ENCODE measurements at regions not wholly inside any gene's neighbourhood (a gene's known extent, or its start where the extent isn't known, plus 50 kb on each side); places are given as distances from the start of the nearest gene placed in this dataset.
"Not testable (repeated sequence)": the region's sequence is repeated elsewhere in the genome, so short reads cannot be mapped to it uniquely, and the experiment has no call there.

GRCh38 chr21:5149222-5149621 is 5372.2 kb upstream of the TPTE start:
- H3K4me3 Mint-ChIP-seq; H3K4me1 Mint-ChIP-seq; H3K9me3 Mint-ChIP-seq; DNase-seq (ENCODE audit: low spot score in 2 of 2, unreplicated experiment in 2 of 2); H3K27me3 Mint-ChIP-seq (ENCODE audit: low read depth); H3K36me3 Mint-ChIP-seq; H3K27ac Mint-ChIP-seq: not testable (repeated sequence)

DNA sequence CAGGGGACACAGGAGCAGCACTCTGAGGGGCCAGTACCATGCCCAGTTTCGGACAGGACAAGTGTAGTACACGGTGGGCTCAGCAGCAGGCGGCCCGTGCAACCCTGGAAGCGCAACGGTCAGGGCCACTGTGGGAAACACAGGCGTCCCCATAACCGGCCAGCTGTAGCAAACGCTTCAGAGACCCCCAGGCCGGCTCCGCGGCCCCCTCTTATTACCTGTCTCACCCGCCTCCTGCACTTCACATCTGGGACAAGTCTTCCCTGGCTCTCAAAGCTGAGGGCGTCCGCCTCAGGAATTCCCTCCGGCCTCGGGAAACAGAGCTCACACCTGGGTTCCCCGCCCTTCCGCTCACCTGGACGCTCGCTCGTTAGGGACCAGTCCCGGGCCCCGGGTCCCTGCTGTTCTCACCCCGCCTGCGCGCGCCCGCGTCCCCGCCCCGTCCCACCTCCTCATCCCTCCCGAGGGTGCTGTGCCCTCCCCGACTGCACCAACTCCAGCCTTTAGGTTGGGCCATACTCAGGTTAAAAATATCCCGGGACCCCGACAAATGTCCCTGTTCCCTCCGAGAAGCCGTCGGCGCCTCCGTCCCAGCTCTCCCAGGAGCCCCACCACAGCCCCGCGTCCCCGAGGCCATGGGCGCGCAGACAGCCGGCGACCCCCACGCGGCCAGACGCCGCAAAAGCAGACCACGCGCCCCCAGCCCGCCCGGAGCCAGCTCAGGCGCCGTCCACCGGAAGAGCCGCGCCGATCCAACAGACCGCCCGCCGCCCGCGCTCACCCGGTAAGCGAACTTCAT is 5367.3 kb upstream of the TPTE start:
- H3K4me3 Mint-ChIP-seq; H3K27ac Mint-ChIP-seq; H3K36me3 Mint-ChIP-seq; H3K4me1 Mint-ChIP-seq; H3K27me3 Mint-ChIP-seq (ENCODE audit: low read depth); H3K9me3 Mint-ChIP-seq: not testable (repeated sequence)
- DNase-seq (ENCODE audit: low spot score in 2 of 2, unreplicated experiment in 2 of 2) = peak in 1 of 2 experiments; percentile 50

GRCh38 chr21:5154641-5154982 is 5366.8 kb upstream of the TPTE start:
- not testable (repeated sequence) for H3K4me1 Mint-ChIP-seq; H3K27me3 Mint-ChIP-seq (ENCODE audit: low read depth); H3K9me3 Mint-ChIP-seq; H3K36me3 Mint-ChIP-seq; H3K27ac Mint-ChIP-seq
- DNase-seq (ENCODE audit: low spot score in 2 of 2, unreplicated experiment in 2 of 2) = peak; percentile 73 to 92
- H3K4me3 Mint-ChIP-seq = peak overlapping the region; percentile 26

DNA sequence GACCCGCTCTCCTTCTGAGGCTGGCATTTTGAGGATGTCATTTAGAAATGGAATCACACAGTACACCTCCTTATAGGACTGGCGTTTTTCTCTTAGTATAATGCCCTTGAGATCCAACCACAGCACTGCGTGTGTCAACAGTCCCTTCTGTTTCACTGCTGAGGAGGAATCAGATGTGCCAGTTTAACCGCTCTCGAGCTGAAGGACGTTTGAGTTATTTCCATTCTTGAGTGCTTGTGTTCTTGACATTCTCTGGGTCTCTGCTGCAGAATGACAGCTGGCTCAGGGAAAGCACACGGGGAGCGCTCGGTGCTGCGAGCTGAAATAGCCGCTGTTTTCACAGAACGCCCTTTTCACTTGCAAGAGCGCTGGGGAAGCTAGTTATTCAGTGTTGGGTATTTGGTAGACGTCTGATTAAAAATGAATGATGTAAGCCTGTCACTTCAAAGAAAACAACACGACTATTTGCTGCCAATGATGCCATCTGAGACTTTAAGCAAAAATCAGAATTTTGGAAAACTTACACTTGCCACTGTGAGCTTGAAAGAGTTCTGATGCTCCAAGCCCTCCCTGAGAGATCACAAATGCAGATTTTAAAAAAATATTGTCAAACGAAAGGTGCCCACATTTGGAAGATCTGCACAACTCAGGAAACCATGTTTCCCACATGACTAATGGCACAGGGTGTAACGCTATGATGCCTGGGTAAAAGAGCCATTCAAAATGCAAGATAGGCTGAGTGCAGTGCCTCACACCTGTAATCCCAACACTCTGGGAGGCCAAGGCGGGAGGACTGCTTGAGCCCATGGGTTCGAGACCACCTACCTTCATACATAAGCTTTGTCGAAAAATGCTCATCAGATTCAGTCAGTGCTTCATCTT is 5358.4 kb upstream of the TPTE start:
- H3K4me1 Mint-ChIP-seq; DNase-seq (ENCODE audit: low spot score in 2 of 2, unreplicated experiment in 2 of 2); H3K27me3 Mint-ChIP-seq (ENCODE audit: low read depth); H3K9me3 Mint-ChIP-seq; H3K36me3 Mint-ChIP-seq; H3K4me3 Mint-ChIP-seq; H3K27ac Mint-ChIP-seq: not testable (repeated sequence)

DNA sequence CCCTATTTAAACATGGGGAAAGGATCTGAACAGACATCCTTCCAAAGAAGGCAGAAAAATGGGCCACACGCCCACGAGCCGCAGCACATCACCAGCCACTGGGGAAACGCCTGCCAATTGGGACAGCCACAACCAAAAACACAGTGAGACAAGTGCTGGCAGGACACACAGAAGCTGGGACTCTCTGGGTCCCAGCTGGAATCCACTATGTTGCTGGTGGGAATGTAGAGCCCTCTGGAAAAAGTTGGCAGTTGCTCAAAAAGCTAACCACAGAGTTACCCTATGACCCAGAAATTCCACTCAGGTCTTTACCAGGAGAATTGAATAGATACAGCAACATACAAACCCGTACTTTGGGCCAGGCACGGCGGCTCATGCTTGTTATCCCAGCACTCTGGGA is 5355.6 kb upstream of the TPTE start:
- not testable (repeated sequence) for H3K27ac Mint-ChIP-seq

More for the DNA sequence above, 5355.6 kb upstream of the TPTE start:
- not testable (repeated sequence) for H3K36me3 Mint-ChIP-seq; H3K9me3 Mint-ChIP-seq; H3K4me1 Mint-ChIP-seq; H3K27me3 Mint-ChIP-seq (ENCODE audit: low read depth); H3K4me3 Mint-ChIP-seq; DNase-seq (ENCODE audit: low spot score in 2 of 2, unreplicated experiment in 2 of 2)

Measured in mesothelial cell of epicardium (in vitro differentiated cells).